PC-3 (cell line): ENCODE measurements at regions not wholly inside any gene's neighbourhood (a gene's known extent, or its start where the extent isn't known, plus 50 kb on each side); places are given as distances from the start of the nearest gene placed in this dataset.
A peak's percentile ranks its signal among the peaks of the same experiment; 100 is the strongest.

Experiments used
- ATAC-seq: fragments of 200-7000 bp; cut with Tn5 transposase; 2 replicates; pipeline ENCODE4 v1.9.1; 2020; ENCODE audit warnings: mild to moderate bottlenecking, moderate library complexity
- BruUV-seq: library from RNA; stranded (reverse); fragments of 400-500 nt; replicated peaks from 2 replicates; lab custom pipeline; 2021; lab: Mats Ljungman, UMichigan
- CTCF ChIA-PET: fragments of 300-600 bp; sonication (Branson Sonifier 250); formaldehyde crosslinking; loops from one replicate; lab custom pipeline; 2022; ENCODE audit warnings: antibody characterized with exemption; lab: Charles Lee
- POLR2A ChIA-PET: fragments of 300-600 bp; sonication (Branson Sonifier 250); formaldehyde crosslinking; loops from one replicate; lab custom pipeline; 2022; ENCODE audit warnings: antibody characterized with exemption; ENCODE audit not compliant: unreplicated experiment; lab: Charles Lee
- DNase-seq: peaks from one replicate; pipeline ENCODE4 v3.0.0-alpha.2; 2015
- H2AFZ ChIP-seq: fragments of 300-600 bp; sonication (generic); 2 replicates; pipeline ENCODE4 v1.6.0; 2016; ENCODE audit warnings: antibody characterized with exemption, low read length
- H3F3A ChIP-seq: fragments of 300-600 bp; sonication (generic); one replicate; pipeline ENCODE4 v1.6.0; 2017; ENCODE audit warnings: antibody characterized with exemption, low read length, control low read depth, mild to moderate bottlenecking; ENCODE audit not compliant: unreplicated experiment
- H3K27ac ChIP-seq: fragments of 300-600 bp; sonication (generic); 2 replicates; pipeline ENCODE4 v1.5.1; 2016; ENCODE audit warnings: mild to moderate bottlenecking, low read length
- H3K27me3 ChIP-seq: fragments of 300-600 bp; sonication (generic); 2 replicates; pipeline ENCODE4 v1.6.1; 2016; ENCODE audit warnings: low read length, mixed read lengths
- H3K36me3 ChIP-seq: fragments of 300-600 bp; sonication (generic); 2 replicates; pipeline ENCODE4 v1.6.1; 2016; ENCODE audit warnings: low read depth, mixed run types, low read length, mixed read lengths
- H3K4me1 ChIP-seq: fragments of 300-600 bp; sonication (generic); 2 replicates; pipeline ENCODE4 v1.5.1; 2016; ENCODE audit warnings: low read length; ENCODE audit not compliant: insufficient read depth
- H3K4me2 ChIP-seq: fragments of 300-600 bp; sonication (generic); 2 replicates; pipeline ENCODE4 v1.6.0; 2016; ENCODE audit warnings: low read length
- H3K4me3 ChIP-seq: fragments of 300-600 bp; sonication (generic); 2 replicates; pipeline ENCODE4 v1.5.1; 2016; ENCODE audit warnings: mild to moderate bottlenecking, low read length, mixed read lengths
- H3K79me2 ChIP-seq: fragments of 300-600 bp; sonication (generic); 2 replicates; pipeline ENCODE4 v1.6.1; 2017; ENCODE audit warnings: low read length, mixed read lengths
- H3K9ac ChIP-seq: fragments of 300-600 bp; sonication (generic); 2 replicates; pipeline ENCODE4 v1.6.0; 2016; ENCODE audit warnings: mild to moderate bottlenecking, low read length
- H3K9me2 ChIP-seq: fragments of 300-600 bp; sonication (generic); replicated peaks from 2 replicates; pipeline ENCODE4 v1.6.1; 2016; ENCODE audit warnings: mixed run types, low read length, mixed read lengths
- H3K9me3 ChIP-seq: fragments of 300-600 bp; sonication (generic); 2 replicates; pipeline ENCODE4 v1.6.1; 2016; ENCODE audit warnings: low read length, mixed read lengths
- H4K20me1 ChIP-seq: fragments of 300-600 bp; sonication (generic); 2 replicates; pipeline ENCODE4 v1.6.1; 2016; ENCODE audit warnings: low read length, mixed read lengths
- CTCF ChIP-seq: fragments of 300-600 bp; sonication (generic); conservative IDR thresholded peaks from 2 replicates; pipeline ENCODE4 v1.5.1; 2017; ENCODE audit warnings: antibody characterized with exemption, low read depth, mild to moderate bottlenecking, low read length
- EZH2 ChIP-seq: fragments of 300-600 bp; sonication (generic); IDR thresholded peaks from one replicate; pipeline ENCODE4 v1.6.1; 2017; ENCODE audit warnings: antibody characterized with exemption, mild to moderate bottlenecking, low read length; ENCODE audit not compliant: unreplicated experiment
- EZH2phosphoT487 ChIP-seq: fragments of 300-600 bp; sonication (generic); IDR thresholded peaks from 2 replicates; pipeline ENCODE4 v1.6.1; 2018; ENCODE audit warnings: mild to moderate bottlenecking, antibody characterized with exemption, low read length, borderline replicate concordance
- intact Hi-C: fragments of 100-400 bp; cut with micrococcal nuclease; formaldehyde crosslinking; loops from 2 replicates; pipeline ENCODE4 v1.9.0; 2023

- peaks cover 39% of the 10 kb centered on the region for H3K4me1 ChIP-seq
- peak; percentile 34 for ATAC-seq
- H3K36me3 ChIP-seq, result peaks cover 5% of the 10 kb centered on the region; the same call in 1 of the 2 replicates
- H3K9ac ChIP-seq, result no peak overlapping the region
- H3K4me3 ChIP-seq, result no peak overlapping the region
- TF ChIP-seq EZH2phosphoT487 (no peak), CTCF (no peak), EZH2 (no peak)
- no peaks in the 10 kb centered on the region for H3K9me2 ChIP-seq
- no TSS peak for BruUV-seq
- ChIA-PET CTCF (no interaction called here), POLR2A (no interaction called here)
- intact Hi-C loops, result loop anchor here (1.0 kb wide), 1 partner anchor 10 kb away; no protein-coding TSS in a partner anchor
- no peaks in the 10 kb centered on the region for H3F3A ChIP-seq
- no peaks in the 10 kb centered on the region for H3K27me3 ChIP-seq
- H3K79me2 ChIP-seq, result peaks cover 68% of the 10 kb centered on the region
- peak; percentile 49 for DNase-seq
- H3K27ac ChIP-seq, result no peak overlapping the region
- H4K20me1 ChIP-seq, result no peaks in the 10 kb centered on the region
- no peaks in the 10 kb centered on the region for H3K9me3 ChIP-seq
- H3K4me2 ChIP-seq, result peak overlapping the region; percentile 1; the same call in 1 of the 2 replicates
- H2AFZ ChIP-seq, result no peak overlapping the region
Measured at GRCh38 chrX:10028283-10029104, 61.3 kb downstream of the CLDN34 start.

GRCh38 chrX:10030570-10030969, 63.4 kb downstream of the CLDN34 start:
- TF ChIP-seq EZH2 (no peak), EZH2phosphoT487 (no peak), CTCF (no peak)
- intact Hi-C loops, result no loop called here
- Histone ChIP-seq H4K20me1 (no peaks in the 10 kb centered on the region), H3K4me2 (peak overlapping the region; percentile 40), H3K36me3 (peaks cover 5% of the 10 kb centered on the region; the same call in 1 of the 2 replicates), H3F3A (no peaks in the 10 kb centered on the region), H3K4me3 (no peak overlapping the region), H3K27me3 (no peaks in the 10 kb centered on the region), H3K79me2 (peaks cover 70% of the 10 kb centered on the region), H3K9me3 (no peaks in the 10 kb centered on the region), H3K4me1 (peaks cover 46% of the 10 kb centered on the region), H3K9me2 (no peaks in the 10 kb centered on the region), H3K9ac (no peak overlapping the region), H2AFZ (no peak overlapping the region), H3K27ac (peak overlapping the region; percentile 33)
- POLR2A ChIA-PET, result interaction anchor here (0.6 kb wide), 1 partner anchor 47 kb away, joined by 3 read pairs; no protein-coding TSS in a partner anchor
- no TSS peak for BruUV-seq
- DNase-seq (peak; percentile 81), ATAC-seq (peak; percentile 99)
- CTCF ChIA-PET, result no interaction called here

GRCh38 chrX:10031746-10032145, 64.6 kb downstream of the CLDN34 start:
- Histone ChIP-seq H3K4me1 (peaks cover 46% of the 10 kb centered on the region), H3K27me3 (no peaks in the 10 kb centered on the region), H3K4me3 (no peak overlapping the region), H3K9me2 (no peaks in the 10 kb centered on the region), H3K79me2 (peaks cover 59% of the 10 kb centered on the region), H2AFZ (no peak overlapping the region), H3K9me3 (no peaks in the 10 kb centered on the region), H3F3A (no peaks in the 10 kb centered on the region), H3K9ac (no peak overlapping the region), H4K20me1 (no peaks in the 10 kb centered on the region), H3K4me2 (no peak overlapping the region), H3K27ac (no peak overlapping the region), H3K36me3 (peaks cover 8% of the 10 kb centered on the region; the same call in 1 of the 2 replicates)
- ATAC-seq, result no peak
- POLR2A ChIA-PET, result no interaction called here
- BruUV-seq, result no TSS peak
- TF ChIP-seq EZH2 (no peak), EZH2phosphoT487 (no peak), CTCF (no peak)
- intact Hi-C loops, result no loop called here
- no peak for DNase-seq
- CTCF ChIA-PET, result no interaction called here
